HG03097 (cell line): ENCODE measurements at regions not wholly inside any gene's neighbourhood (a gene's known extent, or its start where the extent isn't known, plus 50 kb on each side); places are given as distances from the start of the nearest gene placed in this dataset.
"Not testable (repeated sequence)": the region's sequence is repeated elsewhere in the genome, so short reads cannot be mapped to it uniquely, and the experiment has no call there.

Experiments used
- ATAC-seq: cut with Tn5 transposase; IDR thresholded peaks from one replicate; pipeline ENCODE4 v1.9.1; 2021; ENCODE audit not compliant: unreplicated experiment, low FRiP score

- ATAC-seq: no peak
These were observed 157.4 kb upstream of the RGPD4 start for GRCh38 chr2:107669335-107669734.

GRCh38 chr2:107681936-107682335 lies 144.8 kb upstream of the RGPD4 start:
- no peak for ATAC-seq

DNA sequence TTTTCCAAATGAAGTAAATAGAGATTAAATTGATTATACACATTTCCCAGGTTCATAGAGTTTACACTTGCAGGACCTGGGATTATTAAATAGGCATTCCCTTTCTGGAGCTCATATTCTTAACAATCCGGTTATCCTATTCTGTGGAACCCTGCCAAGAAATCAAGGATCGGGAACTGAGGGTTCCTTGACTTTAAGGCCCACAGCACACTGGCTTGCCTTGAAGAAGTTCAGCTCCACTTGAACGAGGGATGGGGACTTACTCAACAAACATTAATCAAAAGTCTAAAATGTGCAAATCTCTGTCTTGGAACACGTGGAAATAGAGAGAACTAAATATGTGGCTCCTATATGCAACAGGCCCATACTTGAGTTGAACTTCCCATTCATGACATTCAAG lies 142.3 kb upstream of the RGPD4 start:
- ATAC-seq: no peak

- no peak for ATAC-seq
These were observed 141.2 kb upstream of the RGPD4 start for GRCh38 chr2:107685421-107685986.

GRCh38 chr2:107687073-107687472 lies 139.6 kb upstream of the RGPD4 start:
- ATAC-seq: no peak

DNA sequence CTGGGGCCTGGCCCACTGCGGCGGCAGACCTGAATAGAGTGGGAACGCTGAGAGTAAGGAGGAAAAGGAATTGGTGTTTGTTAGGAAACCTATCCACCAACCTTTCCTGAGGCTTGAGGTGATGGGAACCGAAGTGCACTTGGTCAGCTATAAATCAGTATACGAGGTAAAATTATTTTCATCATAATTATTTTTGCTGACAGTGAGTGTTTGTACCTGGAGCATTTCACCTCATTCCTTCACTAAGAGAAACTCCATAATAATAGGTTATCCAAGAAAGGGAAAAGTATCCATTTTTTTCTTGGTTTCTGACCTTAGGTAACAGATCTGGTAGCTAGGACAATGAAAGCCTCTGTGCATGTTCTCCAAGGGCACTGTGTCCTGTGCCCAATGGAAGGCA lies 138.6 kb upstream of the RGPD4 start:
- no peak for ATAC-seq

- ATAC-seq: no peak
These were observed 133.1 kb upstream of the RGPD4 start for GRCh38 chr2:107693604-107694003.

- no peak for ATAC-seq
These were observed 132.0 kb upstream of the RGPD4 start for GRCh38 chr2:107694667-107695066.

DNA sequence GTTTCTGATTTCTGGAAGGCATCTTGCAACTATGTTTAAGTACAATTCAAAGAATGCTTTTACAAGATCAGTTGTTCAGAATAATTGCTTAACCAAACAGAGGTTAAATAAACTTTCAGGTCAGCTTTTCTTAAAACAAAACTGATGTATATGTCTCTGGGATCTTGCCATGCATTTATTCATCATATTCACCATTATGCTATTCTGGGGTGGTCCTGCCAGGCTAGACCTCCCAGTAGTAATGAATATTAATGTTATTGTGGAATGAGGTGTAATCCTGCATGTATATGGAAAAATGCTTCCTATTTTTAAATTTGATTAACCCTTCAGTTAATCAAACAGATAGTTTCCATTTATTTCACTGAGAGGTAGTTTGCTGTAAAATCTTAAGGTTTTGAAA lies 129.3 kb upstream of the RGPD4 start:
- no peak for ATAC-seq

DNA sequence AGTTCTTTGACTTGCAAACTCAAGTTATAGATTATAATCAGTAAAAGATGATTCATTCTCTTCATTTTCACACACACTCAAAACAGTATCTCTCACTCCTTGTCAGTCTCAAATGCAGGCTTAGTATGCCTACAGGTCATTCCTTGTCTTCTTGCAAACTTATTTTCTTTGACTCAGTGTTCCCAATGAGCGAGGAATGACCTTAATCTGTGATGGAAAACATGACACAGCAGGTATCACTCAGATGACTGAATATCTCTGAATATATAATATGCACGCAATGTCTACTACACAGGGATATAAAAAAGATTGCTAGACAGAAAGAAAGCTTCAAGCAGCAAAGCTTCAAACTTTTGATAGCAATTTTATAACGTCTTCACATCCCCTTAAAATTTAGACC lies 127.8 kb upstream of the RGPD4 start:
- ATAC-seq: no peak

DNA sequence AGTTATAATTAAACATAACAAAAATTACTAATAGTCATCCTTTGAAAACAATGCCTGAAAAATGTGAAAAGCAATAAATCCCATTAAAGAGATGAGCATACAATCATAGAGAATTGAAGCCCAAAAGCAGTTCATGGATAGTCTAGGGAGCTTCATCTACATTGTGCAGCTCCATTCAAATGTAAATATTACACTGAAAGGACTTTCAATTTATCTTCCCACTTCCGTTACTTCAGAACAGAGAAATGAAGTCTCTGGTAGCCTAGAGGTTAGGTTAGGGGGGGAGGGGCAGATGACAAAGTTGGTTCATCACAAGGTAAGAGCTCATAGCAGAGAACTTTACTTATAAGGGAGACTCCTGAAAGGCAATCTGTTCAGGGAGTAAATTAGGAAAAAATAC lies 126.6 kb upstream of the RGPD4 start:
- ATAC-seq: no peak

GRCh38 chr2:107711941-107712340 lies 114.8 kb upstream of the RGPD4 start:
- ATAC-seq: no peak

GRCh38 chr2:107712857-107713256 lies 113.8 kb upstream of the RGPD4 start:
- peak; percentile 67 for ATAC-seq

DNA sequence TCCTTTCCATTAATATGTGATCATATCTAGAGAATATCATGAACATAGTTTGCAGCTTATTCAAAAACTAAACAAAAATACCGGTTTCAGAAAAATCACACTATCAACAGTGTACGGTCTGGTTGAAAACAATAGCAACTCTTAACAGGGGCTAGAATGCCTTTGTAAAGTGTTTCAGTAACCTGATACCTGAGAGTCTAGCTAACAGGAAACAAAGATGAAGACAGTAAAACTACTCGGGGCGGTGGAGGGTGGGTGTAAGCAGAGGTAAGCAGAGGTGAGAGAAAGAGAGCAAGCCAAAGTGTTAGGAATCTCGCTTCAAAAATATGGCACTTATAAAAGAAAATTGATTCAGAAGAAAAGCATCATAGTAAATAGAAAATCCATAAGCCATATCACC lies 109.0 kb upstream of the RGPD4 start:
- no peak for ATAC-seq

DNA sequence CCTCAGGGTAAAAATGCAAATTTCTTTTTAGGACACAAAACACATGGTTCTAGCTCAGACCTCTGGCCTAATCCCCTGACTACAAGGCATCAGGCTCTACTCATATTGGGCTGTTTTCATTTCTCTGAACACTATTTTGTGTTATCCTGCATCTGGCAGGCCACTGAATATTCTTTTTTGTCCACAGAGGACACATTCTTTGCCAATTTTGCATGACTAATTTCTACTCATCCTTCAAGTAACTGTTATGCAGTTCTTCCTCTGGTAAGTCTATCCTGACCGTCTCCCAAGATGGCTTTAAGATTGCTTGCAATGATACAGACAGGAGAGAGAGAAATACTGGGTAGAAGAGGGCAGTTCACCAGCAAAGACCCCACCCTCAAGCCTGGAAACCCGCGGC lies 107.6 kb upstream of the RGPD4 start:
- ATAC-seq: no peak

GRCh38 chr2:107719836-107720235 lies 106.9 kb upstream of the RGPD4 start:
- no peak for ATAC-seq

- ATAC-seq: no peak
These were observed 105.5 kb upstream of the RGPD4 start for GRCh38 chr2:107721178-107721577.

GRCh38 chr2:107721586-107721985 lies 105.1 kb upstream of the RGPD4 start:
- ATAC-seq: no peak

DNA sequence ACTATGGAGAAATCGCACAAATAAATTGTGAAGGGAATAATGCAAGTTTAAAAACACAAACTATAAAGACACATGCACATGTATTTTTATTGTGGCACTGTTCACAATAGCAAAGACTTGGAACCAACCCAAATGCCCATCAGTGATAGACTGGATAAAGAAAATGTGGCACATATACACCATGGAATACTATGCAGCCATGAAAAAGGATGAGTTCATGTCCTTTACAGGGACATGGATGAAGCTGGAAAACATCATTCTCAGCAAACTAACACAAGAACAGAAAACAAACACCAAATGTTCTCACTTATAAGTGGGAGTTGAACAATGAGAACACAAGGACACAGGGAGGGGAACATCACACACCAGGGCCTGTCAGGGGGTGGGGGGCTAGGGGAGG lies 100.9 kb upstream of the RGPD4 start:
- not testable (repeated sequence) for ATAC-seq

DNA sequence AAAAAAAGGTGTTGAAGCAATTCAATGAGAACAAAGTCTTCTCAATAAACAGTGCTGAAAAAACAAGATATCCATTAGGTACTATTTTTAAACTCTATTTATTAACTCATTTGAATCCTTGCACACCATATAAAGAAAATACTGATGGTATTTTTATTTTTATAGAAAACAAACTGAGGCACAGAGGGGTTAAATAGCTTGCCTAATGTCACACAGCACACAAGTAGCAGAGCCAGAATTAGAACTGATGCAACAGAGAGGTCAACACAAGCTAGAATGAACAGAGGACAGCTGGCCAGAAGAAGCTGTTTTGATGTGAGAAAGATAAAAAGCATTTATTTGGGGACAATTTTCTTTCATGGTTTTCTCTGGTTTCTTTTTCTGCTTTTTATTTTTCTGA lies 99.4 kb upstream of the RGPD4 start:
- ATAC-seq: no peak

GRCh38 chr2:107728586-107728985 lies 98.1 kb upstream of the RGPD4 start:
- ATAC-seq: no peak

DNA sequence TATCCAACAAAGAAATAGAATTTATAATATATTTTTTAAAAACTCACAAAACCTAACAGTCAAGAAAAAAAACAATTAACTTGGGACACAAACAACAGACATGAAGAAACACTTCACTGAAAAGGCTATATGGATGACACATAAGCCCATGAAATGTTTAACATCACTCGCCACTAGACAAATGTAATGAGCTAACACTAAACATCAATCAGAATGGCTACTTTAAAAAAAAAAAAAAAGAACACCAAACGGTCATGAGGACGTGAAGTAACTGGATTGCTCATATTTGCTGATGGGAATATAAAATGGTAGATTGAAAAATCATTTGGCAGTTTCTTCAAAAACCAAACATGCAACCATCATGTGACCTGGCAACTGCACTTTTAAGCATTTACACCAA lies 97.3 kb upstream of the RGPD4 start:
- ATAC-seq: no peak

- ATAC-seq: no peak
These were observed 95.8 kb upstream of the RGPD4 start for GRCh38 chr2:107730898-107731297.
